CD14-positive monocyte (primary cell): ENCODE measurements at regions not wholly inside any gene's neighbourhood (a gene's known extent, or its start where the extent isn't known, plus 50 kb on each side); places are given as distances from the start of the nearest gene placed in this dataset.

Experiments
- DNase-seq, 3 donors: peaks; one replicate each; pipeline ENCODE4 v3.0.0-alpha.2; 2011 to 2022
- H2AFZ ChIP-seq: 2 replicates; pipeline ENCODE4 v1.6.0; 2012; ENCODE audit warnings: mild to moderate bottlenecking, low read depth, low read length, inconsistent platforms; ENCODE audit not compliant: insufficient read depth, poor library complexity, severe bottlenecking
- H3K27ac ChIP-seq, 2 donors: 1 replicate in 1 of 2; 2 replicates in 1 of 2; pipeline ENCODE4 v1.5.1; 2012 to 2013; ENCODE audit warnings: low read length in 2 of 2, control low read depth in 1 of 2, inconsistent platforms in 1 of 2, low read depth in 1 of 2, mild to moderate bottlenecking in 1 of 2
- H3K27me3 ChIP-seq, 2 donors: one replicate each; pipeline versions ENCODE4 v1.6.0 to v1.6.1; 2011 to 2013; ENCODE audit warnings: low read length in 2 of 2; ENCODE audit not compliant: control insufficient read depth in 2 of 2, insufficient read depth in 2 of 2
- H3K36me3 ChIP-seq, 2 donors: replicated peaks in 1 of 2; 1 replicate in 1 of 2; 2 replicates in 1 of 2; pipeline versions ENCODE4 v1.5.1 to v1.6.1; 2012 to 2013; ENCODE audit warnings: low read length in 2 of 2, control low read depth in 1 of 2, inconsistent platforms in 1 of 2, mild to moderate bottlenecking in 1 of 2; ENCODE audit not compliant: insufficient read depth in 2 of 2, control insufficient read depth in 1 of 2
- H3K4me1 ChIP-seq, 2 donors: 1 replicate in 1 of 2; 2 replicates in 1 of 2; pipeline versions ENCODE4 v1.5.1 to v1.6.1; 2012 to 2013; ENCODE audit warnings: low read length in 2 of 2, control low read depth in 1 of 2, inconsistent platforms in 1 of 2, mild to moderate bottlenecking in 1 of 2, moderate library complexity in 1 of 2; ENCODE audit not compliant: insufficient read depth in 2 of 2, control insufficient read depth in 1 of 2
- H3K4me2 ChIP-seq: replicated peaks from 2 replicates; pipeline ENCODE3; 2012; ENCODE audit warnings: low read length, moderate library complexity, mild to moderate bottlenecking; ENCODE audit not compliant: poor library complexity, severe bottlenecking; ENCODE audit errors: extremely low read depth
- H3K4me3 ChIP-seq, 3 experiments: fragments of 200-600 bp in 1 of 3; sonication (generic) in 1 of 3; replicated peaks in 1 of 3; 1 replicate in 2 of 3; 2 replicates in 1 of 3; pipeline ENCODE4 v1.5.1; 2011 to 2013; ENCODE audit warnings: low read length in 3 of 3, mild to moderate bottlenecking in 3 of 3, control low read depth in 2 of 3, low read depth in 2 of 3, inconsistent platforms in 1 of 3, moderate library complexity in 1 of 3
- H3K79me2 ChIP-seq: 2 replicates; pipeline ENCODE4 v1.6.0; 2012; ENCODE audit warnings: mild to moderate bottlenecking, control low read depth, inconsistent platforms, low read length, moderate library complexity; ENCODE audit not compliant: insufficient read depth
- H3K9ac ChIP-seq: 2 replicates; pipeline ENCODE4 v1.6.0; 2017; ENCODE audit warnings: low read length, mild to moderate bottlenecking; ENCODE audit not compliant: insufficient read depth, poor library complexity, severe bottlenecking
- H3K9me3 ChIP-seq, 2 donors: replicated peaks in 1 of 2; 1 replicate in 1 of 2; 2 replicates in 1 of 2; pipeline versions ENCODE4 v1.5.1 to v1.6.1; 2012 to 2013; ENCODE audit warnings: low read length in 2 of 2, control low read depth in 1 of 2; ENCODE audit not compliant: control insufficient read depth in 1 of 2, insufficient read depth in 1 of 2
- H4K20me1 ChIP-seq: 2 replicates; pipeline ENCODE4 v1.6.0; 2012; ENCODE audit warnings: mild to moderate bottlenecking, low read length, control low read depth, moderate library complexity; ENCODE audit not compliant: insufficient read depth
- H3K27ac Mint-ChIP-seq, 7 donors: one replicate each; pipeline ENCODE4 v1.8.0; 2020; ENCODE audit warnings: mild to moderate bottlenecking in 7 of 7, mixed read lengths in 7 of 7, moderate library complexity in 6 of 7, inconsistent platforms in 2 of 7
- H3K27me3 Mint-ChIP-seq, 3 donors: one replicate each; pipeline ENCODE4 v1.8.0; 2021 to 2022; ENCODE audit warnings: low read depth in 3 of 3, mild to moderate bottlenecking in 3 of 3, mixed read lengths in 3 of 3, moderate library complexity in 3 of 3, inconsistent platforms in 1 of 3
- H3K36me3 Mint-ChIP-seq, 2 donors: one replicate each; pipeline ENCODE4 v1.8.0; 2020; ENCODE audit warnings: mixed read lengths in 2 of 2, inconsistent platforms in 1 of 2, mild to moderate bottlenecking in 1 of 2
- H3K4me1 Mint-ChIP-seq: one replicate; pipeline ENCODE4 v1.8.0; 2020; ENCODE audit warnings: mild to moderate bottlenecking, mixed read lengths
- H3K4me3 Mint-ChIP-seq, 2 donors: one replicate each; pipeline ENCODE4 v1.8.0; 2020; ENCODE audit warnings: mild to moderate bottlenecking in 2 of 2, mixed read lengths in 2 of 2, moderate library complexity in 1 of 2
- H3K9me3 Mint-ChIP-seq, 7 donors: one replicate each; pipeline ENCODE4 v1.8.0; 2020 to 2022; ENCODE audit warnings: mixed read lengths in 7 of 7, mild to moderate bottlenecking in 6 of 7, moderate library complexity in 6 of 7, inconsistent platforms in 2 of 7
- CTCF ChIP-seq: fragments of 200-600 bp; IDR thresholded peaks from one replicate; pipeline ENCODE4 v1.8.0; 2022; ENCODE audit warnings: antibody characterized with exemption, mild to moderate bottlenecking
- WGBS: methylation state at CpG from one replicate; pipeline ENCODE4 v1.1.5; 2013; ENCODE audit warnings: missing lambda C conversion rate; ENCODE audit not compliant: insufficient coverage; 5-methylcytosine and 5-hydroxymethylcytosine counted together
- intact Hi-C, 2 donors: fragments of 100-400 bp; cut with micrococcal nuclease; formaldehyde crosslinking; loops; one replicate each; pipeline versions ENCODE4 v1.15.0 to v1.15.1; 2023

GRCh38 chr10:129028451-129028850 is 438.6 kb upstream of the MGMT start:
- Histone ChIP-seq H3K27ac (no peak overlapping the region), H3K79me2 (no peaks in the 10 kb centered on the region), H3K4me2 (no peak overlapping the region), H3K4me1 (no peaks in the 10 kb centered on the region), H3K9ac (no peak overlapping the region), H3K9me3 (no peaks in the 10 kb centered on the region), H3K27me3 (peaks cover 3 to 21% of the 10 kb centered on the region in 2 donors), H2AFZ (no peak overlapping the region), H3K36me3 (no peaks in the 10 kb centered on the region), H4K20me1 (no peaks in the 10 kb centered on the region), H3K4me3 (no peak overlapping the region)
- H3K36me3 Mint-ChIP-seq = no peaks in the 10 kb centered on the region
- H3K9me3 Mint-ChIP-seq = no peaks in the 10 kb centered on the region
- H3K4me1 Mint-ChIP-seq = no peaks in the 10 kb centered on the region
- H3K27me3 Mint-ChIP-seq = peaks cover 18 to 28% (median 19%) of the 10 kb centered on the region in 3 donors
- H3K4me3 Mint-ChIP-seq = no peak overlapping the region
- WGBS = no CpG with 5 or more reads among the region's 7 CpGs
- no peak overlapping the region for H3K27ac Mint-ChIP-seq
- TF ChIP-seq CTCF = no peak
- intact Hi-C loops = no loop called here
- no peak for DNase-seq

- no peaks in the 10 kb centered on the region for H3K79me2 ChIP-seq
- intact Hi-C loops = no loop called here
- no peaks in the 10 kb centered on the region for H3K36me3 ChIP-seq
- H3K4me3 ChIP-seq = no peak overlapping the region
- Mint-ChIP-seq H3K4me3 (no peak overlapping the region), H3K4me1 (no peaks in the 10 kb centered on the region), H3K36me3 (no peaks in the 10 kb centered on the region), H3K27me3 (peaks cover 21 to 34% (median 24%) of the 10 kb centered on the region in 3 donors), H3K27ac (no peak overlapping the region), H3K9me3 (no peaks in the 10 kb centered on the region)
- H3K9ac ChIP-seq = no peak overlapping the region
- H3K27ac ChIP-seq = no peak overlapping the region
- H2AFZ ChIP-seq = no peak overlapping the region
- no peak for TF ChIP-seq CTCF
- no peak for DNase-seq
- peaks cover 9 to 27% of the 10 kb centered on the region in 2 donors for H3K27me3 ChIP-seq
- 96% methylated on average over 4 of the region's 9 CpGs for WGBS
- no peaks in the 10 kb centered on the region for H3K4me1 ChIP-seq
- H3K9me3 ChIP-seq = no peaks in the 10 kb centered on the region
- H3K4me2 ChIP-seq = no peak overlapping the region
- H4K20me1 ChIP-seq = no peaks in the 10 kb centered on the region
Measured at GRCh38 chr10:129029051-129029450, 438.0 kb upstream of the MGMT start.
